ENCODE measurements at regions not wholly inside any gene's neighbourhood (a gene's known extent, or its start where the extent isn't known, plus 50 kb on each side); places are given as distances from the start of the nearest gene placed in this dataset.
"Not testable (repeated sequence)": the region's sequence is repeated elsewhere in the genome, so short reads cannot be mapped to it uniquely, and the experiment has no call there.

DNA sequence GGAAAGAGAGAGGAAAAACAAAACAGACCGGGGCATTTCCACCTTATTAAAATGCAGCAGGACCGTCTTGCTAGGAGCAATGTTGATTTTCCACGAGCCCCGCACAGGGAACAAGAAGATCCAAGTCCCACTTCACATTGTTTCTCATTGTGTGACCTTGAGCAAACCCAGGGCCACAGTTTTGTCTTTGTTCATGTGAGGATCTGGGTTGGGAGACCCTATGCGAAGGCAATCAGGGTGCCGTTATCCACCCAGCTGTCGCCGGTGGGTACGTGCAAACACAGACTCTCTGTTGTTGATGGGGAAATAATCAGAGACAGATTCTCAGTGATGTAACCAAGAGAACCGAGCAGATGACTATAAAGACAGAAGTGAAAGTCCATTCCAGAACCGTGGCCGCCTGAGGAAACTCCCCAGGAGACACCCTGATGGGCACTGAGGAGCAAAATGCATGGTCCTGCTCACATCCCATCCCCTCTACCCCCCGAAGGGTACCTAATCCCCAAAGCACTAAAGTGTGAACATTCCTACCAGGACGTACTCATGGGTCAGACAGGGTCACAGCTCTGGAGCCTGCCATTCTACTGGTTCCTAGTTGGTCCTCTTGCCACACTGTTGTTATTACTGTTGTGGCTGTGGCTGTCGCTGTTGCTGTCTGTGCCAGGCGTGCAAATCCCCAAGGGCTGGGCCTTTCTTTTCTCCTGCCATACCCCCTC lies 102.7 kb upstream of the RBPJ start:
- no peak for DNase-seq

DNA sequence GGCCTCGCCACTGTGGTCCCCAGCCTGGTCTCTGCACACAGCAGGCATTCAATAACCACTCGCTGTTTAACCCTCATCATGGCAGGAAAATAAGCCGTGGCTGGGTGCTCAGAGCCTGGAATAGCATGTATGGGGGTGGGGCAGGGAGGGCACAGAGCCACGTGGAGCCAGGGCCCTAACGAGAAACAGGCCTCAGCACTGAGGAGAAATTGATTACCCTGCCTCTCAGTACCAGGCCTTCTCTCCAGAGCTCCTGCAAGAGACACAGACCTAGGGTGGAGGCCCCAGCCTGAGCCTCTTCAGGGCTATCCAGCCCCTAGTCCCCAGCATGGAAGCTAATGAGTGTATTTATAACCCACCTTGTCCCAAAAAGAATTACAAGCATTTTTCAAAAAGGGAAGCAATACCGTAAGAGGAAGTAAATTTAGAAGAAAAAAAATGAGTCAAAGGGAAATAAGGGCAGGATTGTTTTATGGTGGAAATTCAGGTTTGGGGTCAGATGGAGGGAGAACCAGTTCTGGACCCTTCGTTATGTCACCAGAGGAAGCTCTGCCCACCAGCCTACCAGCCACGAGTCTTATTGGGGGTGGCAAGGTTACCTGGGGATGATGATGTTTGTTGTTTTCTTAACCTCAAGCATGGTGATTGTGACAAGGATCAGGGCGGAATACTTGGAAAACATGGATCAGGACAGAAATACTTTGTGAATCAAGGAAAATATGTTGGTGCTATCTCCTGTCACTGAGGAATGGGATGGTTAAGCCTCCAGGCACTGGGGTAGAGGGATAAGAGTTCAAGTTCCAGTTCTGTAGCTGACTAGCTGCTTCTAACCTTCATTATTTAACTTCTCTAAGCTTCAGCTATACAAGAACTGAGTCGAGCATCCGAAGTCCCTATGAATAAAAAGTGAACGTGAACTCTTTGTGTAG lies 101.9 kb upstream of the RBPJ start:
- no peak for DNase-seq

DNA sequence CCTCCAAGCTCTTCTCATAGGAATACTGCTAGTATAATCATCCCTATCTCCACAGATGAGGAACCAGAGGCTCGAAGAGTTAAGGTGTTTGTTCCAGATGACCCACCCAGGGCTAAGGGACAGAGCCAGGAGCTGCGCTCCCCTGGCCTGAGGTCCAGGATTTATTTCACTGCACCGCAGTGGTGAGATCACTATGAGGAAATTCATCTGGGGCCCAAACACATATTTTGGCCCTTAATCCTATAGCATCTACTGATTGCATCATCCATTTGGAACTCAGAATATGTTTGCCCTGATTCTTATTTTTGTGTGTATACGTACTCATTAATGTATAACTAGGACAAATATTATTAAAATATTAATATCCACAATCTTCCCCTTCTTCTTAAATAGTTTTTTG lies 100.1 kb upstream of the RBPJ start:
- DNase-seq, result no peak

DNA sequence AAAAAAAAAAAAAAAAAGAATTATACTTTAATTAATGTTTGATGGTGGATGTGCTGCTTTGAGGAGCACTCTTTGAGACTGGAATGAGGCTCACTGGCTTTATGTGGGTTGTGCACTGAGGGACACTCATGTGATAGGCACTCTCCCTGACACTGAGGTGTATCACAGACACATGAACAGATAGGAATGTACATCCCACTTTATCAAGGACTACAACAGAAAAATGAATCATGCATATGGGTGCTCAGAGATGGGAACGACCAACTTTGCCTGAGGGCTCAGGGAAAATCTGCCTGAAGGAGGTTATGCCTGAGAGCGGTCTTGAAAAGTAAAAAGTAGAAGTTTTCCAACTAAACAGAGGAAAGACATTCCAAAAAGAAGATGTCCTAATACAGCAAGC lies 97.7 kb upstream of the RBPJ start:
- no peak for DNase-seq

DNA sequence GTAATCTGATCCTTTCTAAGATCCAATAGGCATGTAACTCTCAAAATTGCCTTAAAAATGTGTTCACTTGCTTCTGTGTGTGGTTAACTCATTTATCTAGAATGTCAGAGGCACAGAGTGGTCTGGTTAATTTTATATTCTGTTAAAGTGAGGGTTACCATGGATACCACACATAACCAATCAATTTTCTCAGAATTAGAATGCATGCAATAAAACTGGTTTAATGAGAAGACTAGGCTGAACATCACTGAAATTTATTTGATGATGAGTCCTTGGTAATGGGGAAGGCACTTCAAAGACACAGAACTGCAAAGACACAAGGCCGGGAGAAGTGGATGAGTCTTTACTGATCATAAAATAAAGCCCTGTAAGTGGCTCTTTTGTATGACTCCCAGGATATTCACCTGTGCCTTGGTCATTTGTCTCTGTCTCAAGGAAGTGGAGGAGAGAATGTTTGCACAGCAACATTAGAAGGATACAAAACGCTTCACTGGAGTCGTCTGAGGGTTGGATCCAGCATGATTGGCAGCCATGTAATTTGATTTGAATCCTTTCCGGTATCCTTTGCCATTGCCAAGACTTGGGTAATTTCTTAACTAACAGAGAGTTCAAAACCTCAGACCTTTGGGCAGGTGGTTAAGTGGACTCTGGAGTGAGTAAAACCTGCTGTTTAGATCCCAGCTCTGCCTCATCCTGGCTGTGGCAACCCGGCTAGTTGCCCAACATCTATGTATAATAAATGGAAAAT lies 94.0 kb upstream of the RBPJ start:
- DNase-seq, result no peak

DNA sequence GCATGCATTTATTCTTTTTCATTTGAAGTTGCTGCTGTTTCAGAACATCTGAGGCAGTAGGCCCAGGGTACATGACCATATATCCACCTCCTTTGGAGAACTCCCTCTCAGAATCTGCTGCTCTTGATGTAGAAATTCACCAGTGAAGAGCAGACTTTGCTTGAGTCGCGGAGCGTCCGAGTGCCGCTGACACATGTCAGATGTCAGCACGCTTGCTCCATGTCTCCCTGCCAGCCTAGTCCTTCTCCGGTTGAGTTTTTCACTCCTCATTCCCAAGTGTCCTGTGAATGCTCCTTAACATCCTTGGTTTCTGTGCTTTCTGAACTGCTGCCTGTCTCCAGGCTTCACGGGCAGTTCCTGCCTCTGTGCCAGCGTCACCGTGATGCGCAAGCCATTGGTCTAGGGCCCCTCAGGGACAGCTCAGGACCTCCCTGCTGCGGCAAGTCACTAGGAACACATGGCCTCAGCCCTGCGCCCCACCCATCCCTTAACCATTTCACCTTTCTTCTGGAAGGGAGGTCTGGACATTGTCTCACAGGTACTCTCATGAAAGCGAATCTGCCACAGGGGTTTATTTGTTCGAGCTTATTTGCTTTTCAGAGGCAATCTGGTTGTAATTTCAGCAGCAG lies 93.1 kb upstream of the RBPJ start:
- DNase-seq, result no peak

DNA sequence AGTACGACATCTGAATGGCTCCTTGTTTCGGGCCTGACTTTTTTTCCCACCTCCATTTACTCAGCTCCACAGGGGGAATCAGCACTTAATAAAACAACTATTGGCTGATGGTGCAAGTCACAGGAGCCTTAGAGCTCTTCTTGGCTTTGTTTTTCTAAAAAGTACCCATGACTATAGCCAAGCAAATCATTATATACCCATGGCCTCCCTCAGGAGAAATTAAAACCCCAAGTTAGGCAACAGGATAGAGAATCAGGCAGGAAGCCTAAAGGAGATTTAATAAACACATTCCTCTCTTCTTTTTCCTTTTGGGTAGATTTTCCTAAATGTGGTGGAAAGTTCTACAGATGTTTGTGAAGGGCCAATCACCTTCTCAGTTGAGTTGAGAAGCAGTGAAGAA lies 91.9 kb upstream of the RBPJ start:
- DNase-seq, result no peak

DNA sequence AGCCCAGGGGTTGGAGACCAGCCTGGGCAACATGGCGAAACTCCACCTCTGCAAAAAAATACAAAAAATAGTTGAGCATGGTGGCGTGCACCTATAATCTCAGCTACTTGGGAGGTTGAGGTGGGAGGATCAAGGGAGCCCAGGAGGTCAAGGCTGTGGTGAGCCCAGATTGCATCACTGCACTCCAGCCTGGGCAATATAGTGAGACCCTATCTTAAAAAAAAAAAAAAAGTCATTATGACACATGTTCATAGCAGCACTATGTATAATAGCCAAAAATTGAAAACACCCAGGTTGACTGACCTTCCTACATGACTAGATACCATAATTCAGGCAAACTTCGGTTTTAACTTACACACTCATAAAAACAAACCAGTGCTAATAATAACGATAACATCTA lies 90.8 kb upstream of the RBPJ start:
- DNase-seq, result no peak

DNA sequence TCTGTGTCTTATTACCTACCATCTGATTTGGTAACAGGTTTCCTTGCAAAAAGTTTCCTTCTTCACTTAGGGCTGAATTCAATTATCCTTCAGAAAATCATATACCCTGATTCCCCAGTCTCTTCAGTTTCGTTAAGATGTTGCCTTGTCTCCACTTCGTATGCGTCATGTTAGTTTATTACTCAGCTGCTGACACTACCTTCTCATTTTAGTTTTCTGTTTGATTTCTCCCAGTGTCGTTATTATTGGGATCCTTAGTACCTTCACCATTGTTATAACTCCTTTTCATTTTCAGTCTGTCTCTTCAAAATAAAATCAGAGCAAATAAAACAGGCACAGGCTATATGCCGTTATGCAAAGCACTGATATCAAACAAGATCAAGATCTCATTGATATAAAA lies 87.5 kb upstream of the RBPJ start:
- DNase-seq, result no peak

DNA sequence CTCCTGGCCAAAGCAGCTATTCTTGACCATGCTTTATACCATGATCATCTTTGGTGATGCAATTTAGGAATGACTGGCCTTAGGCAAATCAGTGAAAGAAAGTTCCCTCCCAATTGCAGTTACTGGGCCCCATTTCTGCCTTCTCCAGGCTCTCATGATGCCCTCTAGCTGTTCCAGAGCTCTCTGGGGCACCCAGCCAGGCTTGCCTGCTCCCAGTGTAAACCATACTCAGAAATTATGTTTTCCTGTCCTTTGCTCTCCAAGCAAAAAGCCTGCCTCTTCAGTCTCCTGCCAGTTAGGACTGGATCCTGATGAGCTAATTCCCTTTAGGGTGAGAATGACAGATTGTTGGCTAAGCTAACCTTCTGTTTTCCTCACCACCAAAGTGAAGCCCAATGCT lies 85.3 kb upstream of the RBPJ start:
- no peak for DNase-seq

DNA sequence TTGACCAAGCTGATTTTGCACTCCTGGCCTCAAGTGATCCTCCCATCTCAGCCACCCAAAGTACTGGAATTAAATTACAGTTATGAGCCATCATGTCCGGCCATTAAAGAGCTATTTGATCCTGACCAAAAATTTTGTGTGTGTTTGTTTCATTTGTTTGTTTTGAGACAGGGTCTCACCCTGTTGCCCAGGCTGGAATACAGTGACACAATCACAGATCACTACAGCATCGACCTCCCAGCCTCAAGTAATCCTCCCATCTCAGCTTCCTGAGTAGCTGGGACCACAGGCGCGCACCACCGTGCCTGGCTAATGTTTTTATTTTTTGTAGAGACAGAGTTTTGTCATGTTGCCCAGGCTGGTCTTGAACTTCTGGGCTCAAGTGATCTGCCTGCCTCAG lies 82.9 kb upstream of the RBPJ start:
- no peak for DNase-seq

DNA sequence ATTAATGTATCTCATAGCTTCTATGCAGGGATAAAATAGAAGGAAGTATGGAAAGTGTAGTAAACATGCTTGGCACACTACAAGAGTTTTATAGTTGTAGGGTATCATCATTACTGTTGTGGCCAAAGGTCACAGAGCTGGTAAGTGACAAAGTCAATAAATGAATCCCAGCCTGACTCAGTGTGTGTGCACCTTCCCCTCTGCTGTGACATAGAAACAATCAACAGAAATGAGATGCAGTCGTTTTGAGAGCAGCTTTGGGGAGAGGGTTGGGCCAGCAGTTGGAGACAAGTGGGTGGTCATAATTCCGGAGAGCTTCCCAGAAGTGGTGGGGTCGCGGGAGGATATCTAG lies 82.4 kb upstream of the RBPJ start:
- DNase-seq, result no peak

DNA sequence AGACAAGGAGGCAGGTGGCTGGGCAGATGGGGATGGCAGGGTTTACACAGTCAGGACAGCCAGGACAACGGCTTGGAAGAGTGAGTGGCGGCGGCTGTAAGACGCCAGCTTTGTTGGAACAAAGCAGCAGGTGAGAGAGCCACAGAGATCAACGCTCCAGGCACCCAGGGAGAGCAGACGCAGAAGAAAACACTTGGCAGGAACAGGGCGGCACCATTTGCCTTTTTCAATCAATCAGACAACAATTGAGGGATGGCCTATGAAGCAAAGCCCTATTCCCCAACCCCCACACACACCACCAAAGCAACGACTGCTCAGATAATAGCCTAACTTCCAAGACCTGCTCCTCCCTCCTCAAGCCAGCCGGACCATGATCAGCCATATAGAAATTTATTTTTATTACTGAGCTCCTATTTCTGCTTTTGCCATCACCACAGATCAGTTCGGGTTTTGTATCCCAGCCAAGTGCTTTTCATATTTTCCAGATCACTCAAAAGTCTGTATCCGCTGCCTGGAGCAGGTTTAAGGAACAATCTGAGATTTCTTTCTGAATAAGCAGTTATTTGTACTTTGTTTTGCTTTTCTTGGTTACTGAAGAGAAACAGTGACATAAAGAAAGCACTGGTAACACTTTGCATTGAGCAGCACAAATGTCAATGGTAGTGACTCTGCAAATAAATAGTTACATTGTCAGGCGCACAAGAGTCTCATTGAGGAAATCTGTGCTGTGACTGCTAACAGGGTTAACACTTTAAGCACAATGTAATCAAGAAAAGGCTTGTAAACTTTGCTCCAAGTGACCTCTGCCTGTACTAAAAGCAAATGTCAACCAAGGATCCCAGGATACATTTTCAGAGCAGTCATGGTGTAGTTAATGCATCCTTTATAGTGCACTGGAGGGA lies 81.8 kb upstream of the RBPJ start:
- no peak for DNase-seq

DNA sequence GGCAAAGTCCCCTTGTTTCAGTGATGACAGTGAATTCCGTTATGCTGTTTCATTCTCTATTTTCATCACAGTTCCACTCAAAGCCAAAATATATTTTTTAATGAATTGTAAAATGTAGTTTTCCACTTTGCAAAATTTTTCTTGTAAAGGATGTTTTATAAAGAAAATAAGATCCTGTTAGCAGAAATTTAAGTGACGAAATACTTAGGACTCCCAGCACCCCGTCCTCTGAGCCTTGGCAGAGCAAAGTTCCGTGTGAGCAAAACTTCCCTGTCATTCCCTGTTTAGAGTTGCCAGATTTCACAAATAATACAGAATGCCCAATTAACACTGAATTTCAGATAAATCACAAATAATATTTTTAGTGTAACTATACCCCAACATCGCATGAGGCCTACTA lies 81.0 kb upstream of the RBPJ start:
- DNase-seq, result no peak

DNA sequence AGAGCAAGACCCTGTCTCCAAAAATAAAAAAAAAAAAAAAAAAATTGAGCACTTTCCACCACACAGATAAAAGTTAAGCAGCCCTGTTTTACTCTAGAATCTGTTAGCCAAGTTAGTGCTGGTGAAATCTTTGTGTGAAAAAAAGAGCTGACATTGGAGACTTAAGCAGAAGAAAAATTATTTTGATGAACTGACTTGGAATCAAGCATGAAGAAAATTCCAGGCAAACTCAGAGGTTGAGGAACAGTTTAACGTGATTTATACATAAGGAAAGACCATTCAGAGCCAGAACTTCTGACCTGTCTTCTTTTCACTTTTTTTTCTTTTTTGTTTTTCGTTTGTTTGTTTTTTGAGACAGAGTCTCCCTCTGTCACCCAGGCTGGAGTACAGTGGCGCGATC lies 79.6 kb upstream of the RBPJ start:
- no peak for DNase-seq

DNA sequence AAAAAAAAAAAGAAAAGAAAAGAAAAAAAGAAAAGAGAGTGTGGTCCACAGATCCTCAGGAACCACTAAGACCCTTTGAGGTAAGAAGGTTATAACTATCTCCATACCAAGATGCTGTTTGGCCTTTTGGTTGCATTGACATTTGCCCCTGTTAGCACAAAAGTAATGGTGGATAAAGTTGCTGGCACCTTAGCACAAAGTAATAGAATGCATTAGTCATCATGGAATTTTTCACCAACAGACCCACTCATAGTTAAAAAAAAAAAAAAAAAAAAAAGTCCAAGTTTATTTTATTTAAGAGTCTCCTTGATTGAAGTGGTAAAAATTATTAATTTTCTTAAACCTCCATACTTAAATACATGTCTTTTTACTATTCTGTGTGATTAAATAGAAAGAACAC lies 78.4 kb upstream of the RBPJ start:
- no peak for DNase-seq

DNA sequence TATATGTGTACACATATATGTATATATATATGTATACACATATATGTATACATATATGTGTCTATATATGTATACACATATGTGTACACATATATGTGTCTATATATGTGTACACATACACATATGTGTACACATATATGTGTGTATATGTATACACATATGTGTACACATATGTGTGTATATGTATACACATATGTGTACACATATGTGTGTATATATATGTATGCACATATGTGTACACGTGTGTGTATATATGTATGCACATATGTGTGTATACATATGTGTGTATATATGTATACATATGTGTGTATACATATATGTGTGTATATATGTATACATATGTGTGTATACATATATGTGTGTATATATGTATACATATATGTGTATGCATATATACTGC lies 76.7 kb upstream of the RBPJ start:
- DNase-seq, result not testable (repeated sequence)

DNA sequence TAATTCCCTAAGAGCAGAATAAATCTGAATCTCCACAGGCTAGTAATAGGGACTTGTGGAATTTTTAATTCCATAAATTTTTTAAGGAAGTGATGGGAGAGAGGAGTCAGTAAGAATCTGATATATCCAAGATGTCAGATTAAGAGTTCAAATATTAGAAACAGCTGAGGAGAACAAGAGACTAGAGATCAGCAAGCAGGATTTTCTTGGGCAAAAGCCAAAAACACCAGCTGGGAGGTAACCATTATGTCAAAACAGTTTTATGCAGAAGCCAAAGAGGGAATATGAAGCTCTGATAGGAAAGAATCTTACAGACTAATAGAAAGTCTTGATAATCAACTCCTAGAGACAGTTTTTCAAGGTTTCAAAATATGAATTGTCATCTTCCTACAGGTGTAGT lies 72.2 kb upstream of the RBPJ start:
- no peak for DNase-seq

DNA sequence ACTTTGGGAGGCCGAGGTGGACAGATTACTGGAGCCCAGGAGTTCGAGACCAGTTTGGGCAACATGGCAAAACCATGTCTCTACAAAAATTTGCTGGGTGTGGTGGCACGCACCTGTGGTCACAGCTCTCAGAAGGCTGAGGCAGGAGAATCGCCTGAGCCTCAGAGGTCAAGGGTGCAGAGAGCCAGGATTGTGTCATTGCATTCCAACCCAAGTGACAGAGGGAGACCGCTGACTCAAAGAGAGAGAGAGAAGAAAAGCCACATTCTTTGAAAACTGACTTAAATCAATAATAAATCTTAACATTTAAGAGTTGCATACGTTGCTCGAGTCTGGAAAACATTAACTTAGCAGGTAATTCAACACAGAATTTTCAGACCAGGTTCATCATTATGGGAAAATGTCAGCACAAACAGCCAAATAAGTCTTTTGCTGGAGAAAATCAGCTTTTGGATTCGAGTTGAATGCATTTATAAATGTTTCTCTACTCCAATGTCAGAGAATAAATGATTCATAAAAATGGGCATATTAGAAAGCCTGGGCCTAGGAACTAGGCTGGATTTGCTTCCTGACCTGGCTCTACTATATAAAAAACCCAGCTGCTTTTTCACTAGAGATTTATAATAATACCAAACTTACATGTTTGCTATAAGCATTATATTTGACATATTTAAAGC lies 68.3 kb upstream of the RBPJ start:
- DNase-seq, result no peak

DNA sequence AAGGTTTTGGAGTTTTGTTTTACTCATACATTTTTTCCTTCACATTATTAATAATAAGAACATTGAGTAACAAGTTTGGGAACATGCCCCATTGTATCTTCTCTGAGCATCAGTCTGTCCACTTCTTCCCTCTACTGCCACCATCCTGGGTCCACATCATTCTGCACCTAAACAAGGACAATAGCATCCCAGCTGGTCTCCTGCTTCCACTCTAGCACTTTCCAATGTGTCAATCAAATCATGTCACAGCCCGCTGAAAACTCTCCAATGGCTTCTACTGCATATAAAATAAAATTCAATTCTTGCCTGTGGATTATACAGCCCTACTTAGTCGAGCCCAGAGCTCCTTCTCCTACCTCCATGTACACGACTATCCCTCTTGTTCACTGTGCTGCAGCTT lies 66.8 kb upstream of the RBPJ start:
- DNase-seq, result no peak

DNA sequence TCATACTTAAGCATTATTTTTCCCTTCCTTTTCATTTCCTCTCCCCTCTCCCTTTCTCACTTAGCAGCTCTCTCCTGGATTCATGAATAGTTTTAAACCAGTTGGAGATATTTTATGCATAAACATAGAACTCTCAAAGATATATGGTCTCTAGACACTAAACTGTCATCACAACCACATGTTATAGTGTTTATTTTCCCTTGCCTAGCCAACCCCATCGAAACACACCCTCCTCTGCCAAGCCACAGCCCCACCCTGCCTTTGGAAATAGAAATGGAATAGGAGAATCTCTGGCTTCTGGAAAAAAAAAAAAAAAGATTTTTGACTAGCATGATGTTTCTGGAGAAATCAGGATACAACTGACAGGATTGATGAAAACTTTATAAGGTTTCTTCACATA lies 64.8 kb upstream of the RBPJ start:
- no peak for DNase-seq

DNA sequence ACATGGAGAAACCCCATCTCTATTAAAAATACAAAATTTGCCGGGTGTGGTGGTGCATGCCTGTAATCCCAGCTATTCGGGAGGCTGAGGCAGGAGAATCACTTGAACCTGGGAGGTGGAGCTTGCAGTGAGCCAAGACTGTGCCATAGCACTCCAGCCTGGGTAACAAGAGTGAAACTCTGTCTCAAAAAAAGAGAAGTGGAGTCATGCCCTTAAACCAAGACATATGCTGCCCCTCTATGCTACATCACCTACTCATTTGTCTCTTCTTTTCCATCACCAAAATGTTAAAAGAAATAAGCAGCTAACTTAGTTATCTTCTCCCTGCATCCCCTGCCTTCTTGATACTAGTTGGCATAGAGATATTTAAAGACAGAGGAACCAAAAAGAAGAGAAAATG lies 63.4 kb upstream of the RBPJ start:
- DNase-seq, result not testable (repeated sequence)
